ENCODE measurements at regions not wholly inside any gene's neighbourhood (a gene's known extent, or its start where the extent isn't known, plus 50 kb on each side); places are given as distances from the start of the nearest gene placed in this dataset.

DNA sequence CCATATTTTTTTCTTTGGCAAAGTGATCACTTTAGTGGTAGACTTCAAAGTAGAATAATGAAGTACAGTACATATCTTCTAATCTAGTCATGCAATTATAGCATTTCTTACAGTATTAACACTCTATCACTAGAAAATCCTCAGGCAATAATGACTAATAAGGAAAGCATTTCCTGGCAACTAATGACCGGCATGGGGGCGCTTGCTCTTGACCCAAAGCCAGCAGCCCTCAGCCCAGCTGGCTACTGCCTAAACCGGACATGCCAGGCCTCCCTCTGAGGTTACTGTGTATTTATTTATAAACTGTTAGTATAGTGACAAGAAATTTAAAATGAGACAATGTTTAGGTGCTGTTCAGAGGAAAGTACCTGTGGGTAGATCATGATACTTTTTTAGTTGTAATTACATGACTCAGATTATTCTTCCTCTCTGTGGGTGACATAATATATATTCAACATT, 633.8 kb downstream of the PTPRC start (continued):
- TF ChIP-seq, protein P1, sequence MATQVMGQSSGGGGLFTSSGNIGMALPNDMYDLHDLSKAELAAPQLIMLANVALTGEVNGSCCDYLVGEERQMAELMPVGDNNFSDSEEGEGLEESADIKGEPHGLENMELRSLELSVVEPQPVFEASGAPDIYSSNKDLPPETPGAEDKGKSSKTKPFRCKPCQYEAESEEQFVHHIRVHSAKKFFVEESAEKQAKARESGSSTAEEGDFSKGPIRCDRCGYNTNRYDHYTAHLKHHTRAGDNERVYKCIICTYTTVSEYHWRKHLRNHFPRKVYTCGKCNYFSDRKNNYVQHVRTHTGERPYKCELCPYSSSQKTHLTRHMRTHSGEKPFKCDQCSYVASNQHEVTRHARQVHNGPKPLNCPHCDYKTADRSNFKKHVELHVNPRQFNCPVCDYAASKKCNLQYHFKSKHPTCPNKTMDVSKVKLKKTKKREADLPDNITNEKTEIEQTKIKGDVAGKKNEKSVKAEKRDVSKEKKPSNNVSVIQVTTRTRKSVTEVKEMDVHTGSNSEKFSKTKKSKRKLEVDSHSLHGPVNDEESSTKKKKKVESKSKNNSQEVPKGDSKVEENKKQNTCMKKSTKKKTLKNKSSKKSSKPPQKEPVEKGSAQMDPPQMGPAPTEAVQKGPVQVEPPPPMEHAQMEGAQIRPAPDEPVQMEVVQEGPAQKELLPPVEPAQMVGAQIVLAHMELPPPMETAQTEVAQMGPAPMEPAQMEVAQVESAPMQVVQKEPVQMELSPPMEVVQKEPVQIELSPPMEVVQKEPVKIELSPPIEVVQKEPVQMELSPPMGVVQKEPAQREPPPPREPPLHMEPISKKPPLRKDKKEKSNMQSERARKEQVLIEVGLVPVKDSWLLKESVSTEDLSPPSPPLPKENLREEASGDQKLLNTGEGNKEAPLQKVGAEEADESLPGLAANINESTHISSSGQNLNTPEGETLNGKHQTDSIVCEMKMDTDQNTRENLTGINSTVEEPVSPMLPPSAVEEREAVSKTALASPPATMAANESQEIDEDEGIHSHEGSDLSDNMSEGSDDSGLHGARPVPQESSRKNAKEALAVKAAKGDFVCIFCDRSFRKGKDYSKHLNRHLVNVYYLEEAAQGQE (IDR thresholded peaks at IDR 0.05; ENCODE audit: low read depth, low read length), result no peak
- TF ChIP-seq BHLHE40 (IDR thresholded peaks at IDR 0.05; ENCODE audit: borderline replicate concordance in 1 of 2, low read depth in 2 of 2, low read length in 1 of 2) (0 out of 4 replicates have a peak, but pooled peaks of 1 of the 2 experiments have one; percentile 14), HDGF (IDR thresholded peaks at IDR 0.05) (no peak), MTA3 (IDR thresholded peaks at IDR 0.05; ENCODE audit: borderline replicate concordance, low read length) (peak; percentile 75; the same call in 1 of the 2 replicates), STAT1 (conservative IDR thresholded peaks at IDR 0.05) (no peak), ZNF384 (IDR thresholded peaks at IDR 0.05; ENCODE audit: borderline replicate concordance, low read depth, low read length) (no peak), SMARCA5 (IDR thresholded peaks at IDR 0.05) (no peak), SUZ12 (IDR thresholded peaks at IDR 0.05; ENCODE audit: unreplicated experiment) (no peak), CBX3 (IDR thresholded peaks at IDR 0.05; ENCODE audit: borderline replicate concordance, low read depth) (no peak), PML (IDR thresholded peaks at IDR 0.05; ENCODE audit: low read length) (peak; percentile 46; the same call in 1 of the 2 replicates), SRF (IDR thresholded peaks at IDR 0.05; ENCODE audit: low read depth in 2 of 2, low read length in 2 of 2) (peak in 1 of 2 experiments; percentile 80; a peak in 2 of 4 replicates), ZNF622 (IDR thresholded peaks at IDR 0.05) (no peak), POLR2AphosphoS2 (IDR thresholded peaks at IDR 0.05; ENCODE audit: low read depth, low read length) (no peak), BCL11A (IDR thresholded peaks at IDR 0.05; ENCODE audit: low read depth, low read length) (peak; percentile 88), BACH1 (IDR thresholded peaks at IDR 0.05; ENCODE audit: borderline replicate concordance) (no peak), MTA2 (IDR thresholded peaks at IDR 0.05; ENCODE audit: low read depth) (peak; percentile 88), SREBF1 (IDR thresholded peaks at IDR 0.05; ENCODE audit: low read length) (no peak), JUNB (IDR thresholded peaks at IDR 0.05) (peak; percentile 86)
- TF ChIP-seq, protein P2, sequence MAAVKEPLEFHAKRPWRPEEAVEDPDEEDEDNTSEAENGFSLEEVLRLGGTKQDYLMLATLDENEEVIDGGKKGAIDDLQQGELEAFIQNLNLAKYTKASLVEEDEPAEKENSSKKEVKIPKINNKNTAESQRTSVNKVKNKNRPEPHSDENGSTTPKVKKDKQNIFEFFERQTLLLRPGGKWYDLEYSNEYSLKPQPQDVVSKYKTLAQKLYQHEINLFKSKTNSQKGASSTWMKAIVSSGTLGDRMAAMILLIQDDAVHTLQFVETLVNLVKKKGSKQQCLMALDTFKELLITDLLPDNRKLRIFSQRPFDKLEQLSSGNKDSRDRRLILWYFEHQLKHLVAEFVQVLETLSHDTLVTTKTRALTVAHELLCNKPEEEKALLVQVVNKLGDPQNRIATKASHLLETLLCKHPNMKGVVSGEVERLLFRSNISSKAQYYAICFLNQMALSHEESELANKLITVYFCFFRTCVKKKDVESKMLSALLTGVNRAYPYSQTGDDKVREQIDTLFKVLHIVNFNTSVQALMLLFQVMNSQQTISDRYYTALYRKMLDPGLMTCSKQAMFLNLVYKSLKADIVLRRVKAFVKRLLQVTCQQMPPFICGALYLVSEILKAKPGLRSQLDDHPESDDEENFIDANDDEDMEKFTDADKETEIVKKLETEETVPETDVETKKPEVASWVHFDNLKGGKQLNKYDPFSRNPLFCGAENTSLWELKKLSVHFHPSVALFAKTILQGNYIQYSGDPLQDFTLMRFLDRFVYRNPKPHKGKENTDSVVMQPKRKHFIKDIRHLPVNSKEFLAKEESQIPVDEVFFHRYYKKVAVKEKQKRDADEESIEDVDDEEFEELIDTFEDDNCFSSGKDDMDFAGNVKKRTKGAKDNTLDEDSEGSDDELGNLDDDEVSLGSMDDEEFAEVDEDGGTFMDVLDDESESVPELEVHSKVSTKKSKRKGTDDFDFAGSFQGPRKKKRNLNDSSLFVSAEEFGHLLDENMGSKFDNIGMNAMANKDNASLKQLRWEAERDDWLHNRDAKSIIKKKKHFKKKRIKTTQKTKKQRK (IDR thresholded peaks at IDR 0.05; ENCODE audit: low read depth, low read length), result no peak
- TF ChIP-seq, protein P3, sequence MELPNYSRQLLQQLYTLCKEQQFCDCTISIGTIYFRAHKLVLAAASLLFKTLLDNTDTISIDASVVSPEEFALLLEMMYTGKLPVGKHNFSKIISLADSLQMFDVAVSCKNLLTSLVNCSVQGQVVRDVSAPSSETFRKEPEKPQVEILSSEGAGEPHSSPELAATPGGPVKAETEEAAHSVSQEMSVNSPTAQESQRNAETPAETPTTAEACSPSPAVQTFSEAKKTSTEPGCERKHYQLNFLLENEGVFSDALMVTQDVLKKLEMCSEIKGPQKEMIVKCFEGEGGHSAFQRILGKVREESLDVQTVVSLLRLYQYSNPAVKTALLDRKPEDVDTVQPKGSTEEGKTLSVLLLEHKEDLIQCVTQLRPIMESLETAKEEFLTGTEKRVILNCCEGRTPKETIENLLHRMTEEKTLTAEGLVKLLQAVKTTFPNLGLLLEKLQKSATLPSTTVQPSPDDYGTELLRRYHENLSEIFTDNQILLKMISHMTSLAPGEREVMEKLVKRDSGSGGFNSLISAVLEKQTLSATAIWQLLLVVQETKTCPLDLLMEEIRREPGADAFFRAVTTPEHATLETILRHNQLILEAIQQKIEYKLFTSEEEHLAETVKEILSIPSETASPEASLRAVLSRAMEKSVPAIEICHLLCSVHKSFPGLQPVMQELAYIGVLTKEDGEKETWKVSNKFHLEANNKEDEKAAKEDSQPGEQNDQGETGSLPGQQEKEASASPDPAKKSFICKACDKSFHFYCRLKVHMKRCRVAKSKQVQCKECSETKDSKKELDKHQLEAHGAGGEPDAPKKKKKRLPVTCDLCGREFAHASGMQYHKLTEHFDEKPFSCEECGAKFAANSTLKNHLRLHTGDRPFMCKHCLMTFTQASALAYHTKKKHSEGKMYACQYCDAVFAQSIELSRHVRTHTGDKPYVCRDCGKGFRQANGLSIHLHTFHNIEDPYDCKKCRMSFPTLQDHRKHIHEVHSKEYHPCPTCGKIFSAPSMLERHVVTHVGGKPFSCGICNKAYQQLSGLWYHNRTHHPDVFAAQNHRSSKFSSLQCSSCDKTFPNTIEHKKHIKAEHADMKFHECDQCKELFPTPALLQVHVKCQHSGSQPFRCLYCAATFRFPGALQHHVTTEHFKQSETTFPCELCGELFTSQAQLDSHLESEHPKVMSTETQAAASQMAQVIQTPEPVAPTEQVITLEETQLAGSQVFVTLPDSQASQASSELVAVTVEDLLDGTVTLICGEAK (IDR thresholded peaks at IDR 0.05; ENCODE audit: borderline replicate concordance), result no peak
